ENCODE measurements at regions not wholly inside any gene's neighbourhood (a gene's known extent, or its start where the extent isn't known, plus 50 kb on each side); places are given as distances from the start of the nearest gene placed in this dataset.

DNA sequence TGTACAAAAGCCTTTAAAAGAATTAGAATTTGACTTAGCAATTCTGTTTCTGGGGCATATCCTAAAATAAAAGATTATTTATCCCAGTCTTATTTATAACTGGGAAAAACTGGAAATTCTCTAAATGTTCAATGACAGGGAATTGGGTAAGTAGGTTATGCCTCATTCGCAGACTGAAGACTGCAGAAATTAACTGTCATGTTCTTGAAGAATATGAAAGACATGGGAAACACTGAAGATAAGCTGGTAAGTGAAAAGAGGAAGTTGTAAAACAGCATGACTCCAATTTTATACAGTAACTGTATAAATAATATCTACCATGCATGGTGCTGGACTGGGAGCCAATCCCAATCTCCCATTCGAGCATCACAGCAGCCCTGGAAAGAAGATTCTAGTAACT, 50.6 kb upstream of the SLC2A1 start:
- TF ChIP-seq, protein P1, sequence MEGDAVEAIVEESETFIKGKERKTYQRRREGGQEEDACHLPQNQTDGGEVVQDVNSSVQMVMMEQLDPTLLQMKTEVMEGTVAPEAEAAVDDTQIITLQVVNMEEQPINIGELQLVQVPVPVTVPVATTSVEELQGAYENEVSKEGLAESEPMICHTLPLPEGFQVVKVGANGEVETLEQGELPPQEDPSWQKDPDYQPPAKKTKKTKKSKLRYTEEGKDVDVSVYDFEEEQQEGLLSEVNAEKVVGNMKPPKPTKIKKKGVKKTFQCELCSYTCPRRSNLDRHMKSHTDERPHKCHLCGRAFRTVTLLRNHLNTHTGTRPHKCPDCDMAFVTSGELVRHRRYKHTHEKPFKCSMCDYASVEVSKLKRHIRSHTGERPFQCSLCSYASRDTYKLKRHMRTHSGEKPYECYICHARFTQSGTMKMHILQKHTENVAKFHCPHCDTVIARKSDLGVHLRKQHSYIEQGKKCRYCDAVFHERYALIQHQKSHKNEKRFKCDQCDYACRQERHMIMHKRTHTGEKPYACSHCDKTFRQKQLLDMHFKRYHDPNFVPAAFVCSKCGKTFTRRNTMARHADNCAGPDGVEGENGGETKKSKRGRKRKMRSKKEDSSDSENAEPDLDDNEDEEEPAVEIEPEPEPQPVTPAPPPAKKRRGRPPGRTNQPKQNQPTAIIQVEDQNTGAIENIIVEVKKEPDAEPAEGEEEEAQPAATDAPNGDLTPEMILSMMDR (conservative IDR thresholded peaks at IDR 0.05; ENCODE audit: low read depth, low read length) = no peak
- TF ChIP-seq BHLHE40 (IDR thresholded peaks at IDR 0.05; ENCODE audit: low read depth, low read length) (no peak), POLR2A (IDR thresholded peaks at IDR 0.05; ENCODE audit: low read depth, low read length) (no peak)
